ENCODE measurements at regions not wholly inside any gene's neighbourhood (a gene's known extent, or its start where the extent isn't known, plus 50 kb on each side); places are given as distances from the start of the nearest gene placed in this dataset.

- TF ChIP-seq POLR2A (IDR thresholded peaks at IDR 0.05; ENCODE audit: low read depth, low read length) (no peak), POLR2AphosphoS5 (IDR thresholded peaks at IDR 0.05; ENCODE audit: low read depth, low read length) (no peak), SPI1 (IDR thresholded peaks at IDR 0.05; ENCODE audit: low read depth, low read length) (no peak)
Observed at GRCh38 chr6:79334674-79335073, 100.2 kb upstream of the HMGN3 start.
